ENCODE measurements at regions not wholly inside any gene's neighbourhood (a gene's known extent, or its start where the extent isn't known, plus 50 kb on each side); places are given as distances from the start of the nearest gene placed in this dataset.

- Histone ChIP-seq H3K9me3 (ENCODE audit: insufficient read depth in 2 of 2, low read depth in 1 of 2, low read length in 1 of 2) (no peaks in the 10 kb centered on the region), H3K56ac (replicated peaks; ENCODE audit: insufficient read length, low read depth, low read length) (no peak overlapping the region), H2BK5ac (ENCODE audit: low read depth, low read length) (no peak overlapping the region), H4K20me1 (replicated peaks in 1 of 2; ENCODE audit: control insufficient read depth in 1 of 2, insufficient read depth in 2 of 2, low read length in 2 of 2) (no peaks in the 10 kb centered on the region), H3K36me3 (ENCODE audit: control insufficient read depth in 2 of 4, insufficient read depth in 4 of 4, low read length in 3 of 4) (no peaks in the 10 kb centered on the region), H4K8ac (ENCODE audit: extremely low read depth, insufficient read depth, low read length) (no peak overlapping the region), H2BK12ac (ENCODE audit: low read depth, low read length) (no peak overlapping the region), H2BK20ac (ENCODE audit: low read length) (no peak overlapping the region), H3K18ac (ENCODE audit: extremely low read depth, low read length) (no peak overlapping the region), H3K4me2 (ENCODE audit: insufficient read depth in 1 of 2, low read depth in 2 of 2, low read length in 2 of 2) (no peak overlapping the region), H3K23me2 (ENCODE audit: low read depth, low read length) (no peaks in the 10 kb centered on the region), H2BK15ac (ENCODE audit: low read length) (no peak overlapping the region), H3K9ac (replicated peaks in 1 of 4; ENCODE audit: extremely low read depth in 1 of 4, low read depth in 3 of 4, low read length in 3 of 4) (no peak overlapping the region), H3K79me2 (ENCODE audit: control insufficient read depth in 1 of 2, insufficient read depth in 2 of 2, low read length in 2 of 2) (no peaks in the 10 kb centered on the region), H3K4ac (replicated peaks; ENCODE audit: insufficient read length, low read depth, low read length) (no peak overlapping the region), H4K91ac (replicated peaks; ENCODE audit: insufficient read length, low read length) (no peak overlapping the region), H2AK5ac (ENCODE audit: low read depth, low read length) (no peak overlapping the region), H3K27me3 (replicated peaks in 1 of 4; ENCODE audit: control insufficient read depth in 3 of 4, extremely low read depth in 1 of 4, insufficient read depth in 3 of 4, low read length in 3 of 4) (no peaks in the 10 kb centered on the region), H3K27ac (ENCODE audit: low read depth, low read length) (no peak overlapping the region), H3K79me1 (ENCODE audit: low read depth, low read length) (no peaks in the 10 kb centered on the region), H2AFZ (ENCODE audit: low read length) (no peak overlapping the region), H2BK120ac (replicated peaks; ENCODE audit: low read depth, low read length) (no peak overlapping the region), H3K4me3 (ENCODE audit: extremely low read depth in 1 of 4, insufficient read depth in 2 of 4, low read depth in 3 of 4, low read length in 4 of 4) (no peak overlapping the region), H4K5ac (ENCODE audit: insufficient read length, low read depth, low read length) (no peak overlapping the region), H3K14ac (ENCODE audit: insufficient read length) (no peak overlapping the region), H3K4me1 (replicated peaks in 1 of 4; ENCODE audit: control insufficient read depth in 3 of 4, insufficient read depth in 4 of 4, low read length in 3 of 4) (no peaks in the 10 kb centered on the region), H3K23ac (ENCODE audit: insufficient read length) (no peak overlapping the region)
- FAIRE-seq (no peak), DNase-seq (ENCODE audit: low read depth in 1 of 2, low spot score in 2 of 2) (no peak)
- CTCF ChIA-PET (ENCODE audit: partially characterized antibody): interaction anchor here (0.8 kb wide), 1 partner anchor 8 kb away, joined by 4 read pairs; no protein-coding TSS in a partner anchor
- POLR2A ChIA-PET (ENCODE audit: partially characterized antibody): no interaction called here
- WGBS, 2 experiments (ENCODE audit: extremely low coverage in 1 of 2, insufficient coverage in 1 of 2, insufficient read length in 1 of 2, insufficient replicate concordance in 2 of 2, low coverage in 1 of 2, low lambda C conversion rate in 2 of 2, missing lambda C conversion rate in 1 of 2): 91% methylated on average over 5 of the region's 5 CpGs; no CpG with 5 or more reads in 1 of the 2 experiments
- TF ChIP-seq EGR1 (IDR thresholded peaks at IDR 0.05; ENCODE audit: borderline replicate concordance, low read depth, low read length) (no peak), CTBP2 (IDR thresholded peaks at IDR 0.05; ENCODE audit: borderline replicate concordance, insufficient read depth, insufficient read length, low read length) (no peak), NANOG (IDR thresholded peaks at IDR 0.05; ENCODE audit: insufficient read depth, low read depth, low read length, poor library complexity, severe bottlenecking) (no peak)
These were observed 186.0 kb upstream of the OLFM3 start for GRCh38 chr1:102182603-102183260.

All from H1 (cell line).